ENCODE measurements at regions not wholly inside any gene's neighbourhood (a gene's known extent, or its start where the extent isn't known, plus 50 kb on each side); places are given as distances from the start of the nearest gene placed in this dataset.

DNA sequence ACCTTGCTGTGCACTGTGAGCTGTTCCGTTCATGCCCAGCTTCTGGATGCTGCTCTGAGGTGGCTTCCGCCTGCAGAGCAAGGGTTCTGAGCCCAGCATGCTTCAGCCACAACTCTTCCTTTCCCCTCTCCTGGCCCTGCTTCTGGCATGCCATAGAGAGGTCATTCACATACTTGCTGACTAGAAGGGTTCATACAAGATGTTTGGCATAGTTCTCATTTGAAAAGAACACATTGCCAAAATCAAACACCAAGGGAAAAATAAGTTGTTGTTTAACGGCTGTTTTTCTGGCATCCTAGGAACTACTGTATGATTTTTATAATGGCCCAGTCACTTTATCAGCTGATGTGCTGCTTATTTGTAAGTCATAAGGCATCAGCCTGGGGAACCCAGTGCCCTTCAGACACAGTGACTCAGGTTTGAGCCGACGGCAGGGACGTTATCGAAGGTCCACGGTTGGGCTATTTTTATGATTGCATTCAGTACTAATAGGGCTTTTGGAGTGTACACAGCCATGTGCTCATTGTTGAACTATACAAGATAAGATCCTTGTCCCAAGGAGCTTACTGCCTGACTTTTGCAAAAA is 53.9 kb upstream of the CTAGE1 start:
- TF ChIP-seq ZNF24 (IDR thresholded peaks at IDR 0.05) (no peak), ETV6 (conservative IDR thresholded peaks at IDR 0.05 in 1 of 2, IDR thresholded peaks at IDR 0.05 in 1 of 2; ENCODE audit: borderline replicate concordance in 1 of 2, low read depth in 1 of 2) (no peak)

All from GM12878 (cell line).